CD4-positive, alpha-beta T cell treated with Interleukin-6 for 4 hours (primary cell): ENCODE measurements at regions not wholly inside any gene's neighbourhood (a gene's known extent, or its start where the extent isn't known, plus 50 kb on each side); places are given as distances from the start of the nearest gene placed in this dataset.

Source experiments
- DNase-seq: peaks from one replicate; pipeline ENCODE4 v3.0.0-alpha.2; 2020; ENCODE audit warnings: mixed read lengths

- no peak for DNase-seq
Measured at GRCh38 chr1:208923456-208923855, 660.1 kb upstream of the CAMK1G start.

DNA sequence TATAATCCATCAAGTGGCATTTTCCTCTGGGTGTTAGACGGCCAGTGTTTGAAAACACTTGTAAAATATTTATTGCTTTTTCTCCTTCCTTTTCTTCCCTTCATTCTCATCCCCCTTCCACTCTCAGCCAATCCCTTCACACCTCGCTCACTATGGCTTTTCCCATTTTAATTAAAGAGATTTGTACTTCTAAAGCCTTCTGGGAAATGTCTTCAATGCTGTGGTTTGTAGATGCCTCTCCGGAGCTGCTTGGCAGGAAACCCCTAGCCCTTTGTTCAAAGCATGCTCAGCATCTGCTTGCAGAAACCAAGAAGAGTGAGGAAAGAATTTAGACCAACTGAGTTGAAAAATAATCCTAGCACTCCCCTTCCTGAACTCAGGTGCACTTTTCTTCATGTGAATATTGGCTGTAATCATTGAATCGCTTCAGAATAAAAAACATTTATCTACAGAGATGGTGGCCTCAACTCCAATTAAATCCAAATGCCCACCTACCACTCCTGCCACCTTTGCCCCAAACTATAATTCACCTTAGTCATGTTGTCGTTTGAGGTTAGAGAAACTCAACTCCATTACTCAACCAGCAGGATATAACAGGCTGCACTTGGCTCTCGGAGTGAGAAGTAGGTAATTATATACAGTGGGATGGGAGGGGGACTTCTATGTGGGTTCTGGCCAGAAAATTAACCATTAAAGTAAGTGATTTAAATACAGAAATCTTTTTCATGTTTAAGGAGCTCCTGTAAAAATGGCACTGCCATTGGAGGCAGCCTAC is 659.4 kb upstream of the CAMK1G start:
- no peak for DNase-seq

DNA sequence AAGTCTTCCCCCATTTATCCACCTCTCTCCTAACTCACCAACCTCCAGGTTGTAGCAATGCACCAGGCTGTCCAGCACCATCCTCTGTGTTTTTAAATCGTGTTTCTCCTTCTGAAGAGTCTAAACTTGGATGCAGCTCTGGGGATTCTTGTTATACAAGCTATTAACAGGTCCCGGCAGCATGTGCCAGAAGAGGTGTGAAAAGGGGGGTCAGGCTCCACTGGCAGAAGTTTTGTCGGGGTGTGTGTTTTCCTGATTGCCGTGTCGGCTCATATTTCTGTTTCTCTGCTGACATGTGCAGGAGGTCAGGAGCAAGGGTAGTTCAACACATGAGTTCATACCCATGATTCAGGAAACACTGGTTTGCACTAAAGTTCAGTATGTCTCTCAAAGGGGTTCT is 658.6 kb upstream of the CAMK1G start:
- DNase-seq, result no peak

DNA sequence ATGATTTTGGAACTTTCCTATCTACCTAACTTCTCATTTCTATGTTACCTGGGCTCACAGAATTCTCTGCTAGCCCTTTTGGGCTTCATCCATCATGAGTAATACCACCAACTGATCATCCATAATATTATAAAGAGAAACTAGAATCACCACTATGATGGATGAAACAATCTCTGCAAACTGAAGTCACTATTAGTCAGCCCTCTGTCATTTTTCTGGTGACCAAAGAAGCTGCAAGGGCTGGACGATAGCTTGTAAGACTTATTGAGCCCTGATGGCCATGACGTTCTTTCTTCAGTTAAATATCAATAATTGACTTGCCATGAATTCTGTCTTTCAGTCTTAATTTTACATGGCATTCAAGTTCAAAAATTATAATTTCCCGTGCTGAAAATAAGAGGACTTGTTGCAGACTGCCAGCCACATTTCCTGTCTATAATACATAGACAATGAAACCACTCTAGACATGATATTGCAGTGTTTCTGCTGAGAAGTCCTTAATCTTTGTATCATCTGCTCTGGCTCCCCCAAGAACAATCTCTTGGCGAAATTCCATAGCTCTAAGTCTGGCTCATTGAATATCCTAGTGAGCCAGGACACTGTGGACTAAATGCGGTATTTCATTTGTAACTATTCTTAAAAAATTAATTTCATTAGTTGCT is 655.0 kb upstream of the CAMK1G start:
- no peak for DNase-seq

- no peak for DNase-seq
Measured at GRCh38 chr1:208929575-208929974, 653.9 kb upstream of the CAMK1G start.

GRCh38 chr1:208931936-208932335 is 651.6 kb upstream of the CAMK1G start:
- no peak for DNase-seq

DNA sequence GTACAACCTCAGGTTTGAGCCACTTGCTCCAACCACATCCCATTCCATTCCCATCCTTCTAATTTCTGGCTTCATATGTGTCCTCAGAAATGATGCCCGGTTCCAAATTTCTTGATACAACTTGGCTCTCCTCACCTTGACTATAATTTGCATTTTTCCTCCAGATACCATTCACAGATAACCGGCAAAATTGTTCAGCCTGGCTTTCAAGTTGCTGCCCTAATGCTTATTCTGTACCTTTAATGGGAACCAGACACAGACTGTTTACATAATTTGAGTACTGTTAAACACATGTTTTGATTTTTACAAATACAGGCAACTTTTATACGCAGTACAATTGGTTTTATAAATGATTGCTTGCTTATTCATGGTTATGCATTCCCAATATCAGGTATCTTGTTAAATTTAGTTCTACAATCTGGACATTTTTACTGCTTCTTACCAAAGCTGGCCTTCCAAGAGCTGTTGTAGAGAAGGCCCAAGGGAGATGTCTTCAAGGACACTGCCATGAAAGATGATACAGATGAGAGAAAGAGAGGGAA is 649.5 kb upstream of the CAMK1G start:
- no peak for DNase-seq

- no peak for DNase-seq
Measured at GRCh38 chr1:208934933-208935332, 648.6 kb upstream of the CAMK1G start.

DNA sequence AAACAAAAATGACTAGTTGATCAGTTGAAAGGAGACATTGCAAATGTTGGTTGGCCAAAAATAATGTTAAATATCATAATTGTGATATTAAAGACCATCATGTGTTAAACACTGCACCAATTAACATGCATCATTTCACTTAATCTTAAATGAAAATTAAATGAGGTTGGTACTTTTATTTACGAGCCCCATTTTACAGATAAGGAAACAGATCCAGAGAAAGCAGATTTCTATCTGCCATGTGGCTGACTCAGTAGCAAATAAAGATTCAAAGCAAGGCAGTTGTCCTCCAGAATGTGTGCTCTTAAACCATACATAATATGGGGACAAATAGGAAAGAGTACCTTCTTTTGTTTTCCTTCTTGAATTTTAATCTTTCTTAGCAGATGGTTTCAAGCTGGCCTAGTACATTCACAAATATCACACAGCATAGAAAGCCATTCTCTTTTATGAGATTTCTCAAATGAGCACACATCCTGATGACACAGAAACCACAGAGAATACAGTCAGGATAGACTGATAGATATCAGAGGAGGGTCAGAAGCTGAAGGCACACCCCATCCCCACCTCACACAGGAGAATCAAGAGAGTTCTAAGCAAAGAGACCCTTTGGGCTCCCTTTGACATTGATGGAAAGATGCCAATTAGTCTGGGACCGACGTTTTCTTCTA is 647.9 kb upstream of the CAMK1G start:
- DNase-seq, result no peak

DNA sequence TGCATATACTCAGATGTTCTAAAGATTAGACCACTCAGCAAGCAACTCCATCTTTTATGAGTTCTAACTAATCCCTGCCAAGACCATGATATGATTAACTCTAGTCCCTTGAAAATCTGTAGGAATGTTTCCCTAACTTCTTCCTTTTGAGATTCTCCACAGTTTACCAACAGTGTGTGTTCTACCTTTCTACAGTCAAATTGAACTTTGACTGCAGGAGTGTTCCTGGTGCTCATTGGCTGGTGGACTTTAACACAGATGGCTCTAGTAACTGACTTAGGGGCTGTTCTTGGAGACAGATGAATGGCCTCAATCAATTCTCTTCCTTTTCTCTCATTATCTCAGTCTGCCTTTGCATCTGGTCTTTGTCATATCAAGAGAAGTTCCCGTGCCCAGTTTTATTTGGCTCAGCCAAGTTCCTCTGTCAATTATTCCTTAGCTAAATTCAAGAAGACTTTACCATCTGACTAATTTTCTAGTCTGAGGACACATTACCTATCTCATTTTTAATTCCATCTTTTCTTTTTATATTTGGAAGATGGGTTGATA is 643.9 kb upstream of the CAMK1G start:
- DNase-seq, result no peak

GRCh38 chr1:208942394-208943130 is 641.0 kb upstream of the CAMK1G start:
- DNase-seq, result no peak

DNA sequence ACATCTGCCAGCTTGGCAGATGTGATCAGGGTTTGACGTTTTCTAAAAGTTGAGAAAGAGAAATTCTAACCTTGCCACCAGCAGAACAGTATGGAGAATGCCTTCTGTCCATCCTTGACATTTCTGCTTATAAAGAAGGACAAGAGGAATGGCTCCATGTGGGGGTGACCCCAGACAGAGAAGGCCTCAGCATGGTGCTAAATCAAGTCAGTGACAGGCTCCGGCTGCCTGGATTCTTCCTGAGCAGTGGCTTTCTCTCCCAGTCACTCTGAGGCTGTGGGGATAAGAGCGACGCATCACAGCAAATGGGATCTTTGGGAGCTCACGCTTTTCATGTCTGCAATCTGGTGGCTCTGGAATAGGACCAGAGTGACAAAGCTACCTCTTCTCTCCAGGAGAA is 640.2 kb upstream of the CAMK1G start:
- no peak for DNase-seq

- DNase-seq, result no peak
Measured at GRCh38 chr1:208944981-208945451, 638.5 kb upstream of the CAMK1G start.

DNA sequence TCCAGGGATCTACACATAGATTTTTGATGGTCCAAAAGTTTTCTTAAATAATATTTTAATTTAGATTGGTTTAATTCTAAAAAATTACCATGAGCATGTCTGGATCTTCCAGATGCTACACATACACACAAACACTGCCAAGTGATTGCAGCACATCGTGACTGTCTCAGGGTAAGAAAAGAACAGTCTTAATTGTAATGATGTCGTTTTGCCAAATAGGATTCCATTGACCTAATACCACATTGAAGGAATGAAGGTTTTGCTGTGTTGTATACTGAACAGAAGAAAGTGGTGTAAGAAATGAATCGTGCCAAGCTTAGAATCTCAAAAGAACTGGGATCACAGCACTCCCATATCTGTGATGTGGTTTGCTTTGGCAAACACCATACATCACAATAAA is 633.3 kb upstream of the CAMK1G start:
- no peak for DNase-seq

- DNase-seq, result no peak
Measured at GRCh38 chr1:208951026-208951525, 632.4 kb upstream of the CAMK1G start.

DNA sequence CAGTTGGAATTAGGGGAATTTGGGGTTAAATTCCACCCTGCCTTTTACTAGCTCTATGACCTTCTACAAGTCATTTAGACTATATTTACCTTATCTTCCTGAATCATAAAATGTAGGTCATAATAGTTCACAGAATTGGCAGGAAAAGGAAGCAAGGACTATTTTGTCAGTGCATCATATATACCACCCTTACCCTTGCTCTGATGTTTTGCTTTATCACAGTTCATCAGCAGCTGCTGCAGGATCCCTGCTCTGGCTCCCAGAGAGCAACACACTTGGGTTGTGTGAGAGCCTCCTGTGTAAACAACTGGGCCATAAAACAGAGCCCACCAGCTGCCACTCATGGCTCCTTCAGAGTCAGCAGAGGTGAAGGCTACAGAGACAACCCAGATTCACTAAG is 631.6 kb upstream of the CAMK1G start:
- DNase-seq, result no peak

- no peak for DNase-seq
Measured at GRCh38 chr1:208962867-208963266, 620.6 kb upstream of the CAMK1G start.

- DNase-seq, result no peak
Measured at GRCh38 chr1:208965351-208965750, 618.2 kb upstream of the CAMK1G start.

DNA sequence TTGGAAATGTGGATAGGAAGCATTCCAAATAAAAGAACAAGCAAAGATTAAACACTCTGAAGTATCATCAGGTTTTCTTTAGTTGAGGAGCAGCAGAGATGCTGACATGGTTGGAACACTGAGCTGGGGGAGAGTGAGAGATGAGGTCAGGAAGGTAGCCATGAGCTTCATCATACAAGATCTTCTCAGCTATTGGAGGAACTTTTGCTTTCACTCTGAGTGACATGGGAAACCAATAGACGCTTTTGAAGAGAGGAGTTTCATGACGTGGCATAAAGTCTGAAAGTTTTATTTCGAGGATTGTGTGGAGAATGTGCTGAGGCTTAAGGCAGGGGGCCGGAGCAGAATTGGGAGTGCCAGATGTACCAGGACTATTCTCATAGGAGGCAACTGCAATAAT is 616.2 kb upstream of the CAMK1G start:
- no peak for DNase-seq

DNA sequence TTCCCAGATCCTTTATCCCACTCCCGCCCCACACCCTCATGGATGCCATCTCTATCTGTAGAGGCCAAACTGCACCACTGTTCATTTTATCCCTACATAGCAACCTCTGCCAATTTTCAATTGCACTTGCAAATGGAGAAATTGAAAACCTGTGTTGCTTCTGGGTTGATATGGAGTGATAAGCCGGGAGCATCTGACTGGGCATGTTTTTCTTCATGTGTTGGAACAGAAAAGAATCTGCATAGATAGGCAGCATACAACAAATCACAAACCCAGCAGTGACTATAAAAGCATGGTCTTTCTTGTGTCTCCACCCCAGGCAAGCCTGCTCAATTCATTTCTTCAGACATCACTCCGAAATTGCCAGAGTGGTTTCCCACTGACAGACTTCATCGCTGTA is 608.8 kb upstream of the CAMK1G start:
- no peak for DNase-seq

- DNase-seq, result no peak
Measured at GRCh38 chr1:208975456-208975855, 608.1 kb upstream of the CAMK1G start.

- no peak for DNase-seq
Measured at GRCh38 chr1:208977012-208977411, 606.5 kb upstream of the CAMK1G start.
